C4-2B (cell line): ENCODE measurements at regions not wholly inside any gene's neighbourhood (a gene's known extent, or its start where the extent isn't known, plus 50 kb on each side); places are given as distances from the start of the nearest gene placed in this dataset.

ENCODE experiments used
- CTCF ChIP-seq: fragments of 450-650 bp; conservative IDR thresholded peaks from 2 replicates; pipeline ENCODE4 v1.5.1; 2017; ENCODE audit warnings: mild to moderate bottlenecking
- ZFX ChIP-seq: fragments of 450-650 bp; IDR thresholded peaks from 2 replicates; pipeline ENCODE4 v1.6.1; 2017

GRCh38 chr2:64352292-64352691, 101.7 kb upstream of the LGALSL start:
- no peak for TF ChIP-seq CTCF
- TF ChIP-seq ZFX: no peak
